ENCODE measurements at regions not wholly inside any gene's neighbourhood (a gene's known extent, or its start where the extent isn't known, plus 50 kb on each side); places are given as distances from the start of the nearest gene placed in this dataset.
"Not testable (repeated sequence)": the region's sequence is repeated elsewhere in the genome, so short reads cannot be mapped to it uniquely, and the experiment has no call there.

GRCh38 chr1:229888157-229888556 lies 178.9 kb upstream of the GALNT2 start:
- no peak for DNase-seq

GRCh38 chr1:229888561-229889001 lies 178.5 kb upstream of the GALNT2 start:
- no peak for DNase-seq

- no peak for DNase-seq
Measured at GRCh38 chr1:229889031-229889517, 178.0 kb upstream of the GALNT2 start.

- no peak for DNase-seq
Measured at GRCh38 chr1:229891227-229891626, 175.8 kb upstream of the GALNT2 start.

GRCh38 chr1:229892515-229893117 lies 174.4 kb upstream of the GALNT2 start:
- DNase-seq = no peak

- no peak for DNase-seq
Measured at GRCh38 chr1:229893762-229894444, 173.1 kb upstream of the GALNT2 start.

GRCh38 chr1:229894532-229894931 lies 172.5 kb upstream of the GALNT2 start:
- no peak for DNase-seq

- DNase-seq = no peak
Measured at GRCh38 chr1:229895605-229896004, 171.4 kb upstream of the GALNT2 start.

- DNase-seq = no peak
Measured at GRCh38 chr1:229896306-229896705, 170.7 kb upstream of the GALNT2 start.

GRCh38 chr1:229896861-229897260 lies 170.2 kb upstream of the GALNT2 start:
- DNase-seq = no peak

- DNase-seq = no peak
Measured at GRCh38 chr1:229897501-229897900, 169.5 kb upstream of the GALNT2 start.

- DNase-seq = no peak
Measured at GRCh38 chr1:229900220-229900619, 166.8 kb upstream of the GALNT2 start.

- no peak for DNase-seq
Measured at GRCh38 chr1:229905031-229905545, 161.9 kb upstream of the GALNT2 start.

- no peak for DNase-seq
Measured at GRCh38 chr1:229905652-229906051, 161.4 kb upstream of the GALNT2 start.

GRCh38 chr1:229907884-229908638 lies 159.0 kb upstream of the GALNT2 start:
- DNase-seq = no peak

GRCh38 chr1:229908689-229909088 lies 158.3 kb upstream of the GALNT2 start:
- no peak for DNase-seq

GRCh38 chr1:229913489-229913888 lies 153.5 kb upstream of the GALNT2 start:
- no peak for DNase-seq

- not testable (repeated sequence) for DNase-seq
Measured at GRCh38 chr1:229919488-229919887, 147.6 kb upstream of the GALNT2 start.

- no peak for DNase-seq
Measured at GRCh38 chr1:229920683-229921082, 146.4 kb upstream of the GALNT2 start.

GRCh38 chr1:229922249-229922648 lies 144.8 kb upstream of the GALNT2 start:
- no peak for DNase-seq

GRCh38 chr1:229924639-229925038 lies 142.4 kb upstream of the GALNT2 start:
- DNase-seq = no peak

- DNase-seq = no peak
Measured at GRCh38 chr1:229928767-229929166, 138.3 kb upstream of the GALNT2 start.

GRCh38 chr1:229931751-229932150 lies 135.3 kb upstream of the GALNT2 start:
- DNase-seq = not testable (repeated sequence)

Measured in fibroblast of skin of abdomen (primary cell).